LHCN-M2 (cell line): ENCODE measurements at regions not wholly inside any gene's neighbourhood (a gene's known extent, or its start where the extent isn't known, plus 50 kb on each side); places are given as distances from the start of the nearest gene placed in this dataset.

Source experiments
- DNase-seq: peaks from one replicate; pipeline ENCODE4 v3.0.0-alpha.2; 2012; ENCODE audit warnings: low read depth

- DNase-seq = no peak
Measured at GRCh38 chr6:51528556-51528955, 558.9 kb downstream of the PKHD1 start.

- no peak for DNase-seq
Measured at GRCh38 chr6:51529240-51529639, 558.2 kb downstream of the PKHD1 start.

- no peak for DNase-seq
Measured at GRCh38 chr6:51531623-51532022, 555.8 kb downstream of the PKHD1 start.

- no peak for DNase-seq
Measured at GRCh38 chr6:51533962-51534361, 553.5 kb downstream of the PKHD1 start.

GRCh38 chr6:51535327-51535726, 552.1 kb downstream of the PKHD1 start:
- no peak for DNase-seq

GRCh38 chr6:51536728-51537127, 550.7 kb downstream of the PKHD1 start:
- no peak for DNase-seq

DNA sequence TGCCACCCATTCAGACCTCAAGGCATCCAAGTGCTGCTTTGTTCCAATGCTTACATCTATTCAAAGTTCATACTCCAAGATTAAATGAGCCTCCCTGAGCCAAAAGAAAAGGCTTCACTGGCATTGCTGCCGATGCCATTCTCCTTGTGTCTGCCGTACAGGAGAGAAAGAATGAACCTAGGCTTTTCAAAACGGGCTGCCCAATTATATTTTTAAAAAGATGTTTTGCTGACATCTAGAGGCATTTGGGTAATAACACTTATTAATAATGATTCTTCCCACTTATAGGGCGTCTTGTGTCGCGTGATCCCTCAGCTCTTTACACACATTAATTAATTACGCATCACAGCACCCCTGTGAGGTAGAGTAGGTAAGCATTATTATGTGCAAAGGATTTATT, 545.6 kb downstream of the PKHD1 start:
- no peak for DNase-seq

DNA sequence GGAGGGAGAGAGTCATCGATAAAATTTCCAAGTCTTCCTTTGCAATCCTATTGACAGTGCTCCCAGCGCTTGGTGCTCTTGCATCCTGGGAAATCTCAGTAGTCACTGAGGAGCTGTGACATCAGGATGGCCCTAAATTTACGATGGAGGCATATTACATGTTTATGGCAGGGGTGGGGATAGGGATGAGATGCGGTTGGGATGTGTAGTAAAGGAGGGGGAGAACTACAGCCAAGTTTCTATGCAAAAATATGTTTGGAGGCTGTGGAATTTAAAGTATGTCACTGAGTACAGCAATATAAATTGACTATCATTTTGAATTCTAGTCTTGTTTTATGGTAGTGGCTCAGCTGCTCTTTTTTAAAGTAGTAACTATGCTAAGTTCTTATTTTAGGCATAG, 544.9 kb downstream of the PKHD1 start:
- DNase-seq = no peak

- DNase-seq = no peak
Measured at GRCh38 chr6:51550243-51550642, 537.2 kb downstream of the PKHD1 start.

DNA sequence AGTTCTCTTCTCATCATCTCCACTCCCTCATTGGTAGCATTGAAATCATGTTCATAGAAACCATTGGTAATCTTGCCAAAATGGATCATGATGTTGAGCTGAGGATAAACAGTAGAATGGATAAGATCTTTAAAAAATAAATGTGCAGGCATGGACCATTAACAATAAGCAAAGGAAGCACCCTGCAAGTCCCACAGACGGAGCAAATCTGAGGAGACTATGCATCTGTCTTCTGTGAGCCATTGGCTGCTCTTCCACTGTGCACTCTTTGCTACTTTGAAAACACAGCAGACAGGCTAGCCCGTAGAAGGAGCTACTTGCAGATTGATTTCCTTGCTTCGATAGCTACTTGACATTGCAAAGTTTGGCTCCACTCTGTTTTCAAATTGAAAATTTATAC, 535.0 kb downstream of the PKHD1 start:
- no peak for DNase-seq

- DNase-seq = no peak
Measured at GRCh38 chr6:51553246-51554015, 534.0 kb downstream of the PKHD1 start.

- DNase-seq = no peak
Measured at GRCh38 chr6:51554029-51554428, 533.4 kb downstream of the PKHD1 start.

- DNase-seq = no peak
Measured at GRCh38 chr6:51559059-51559458, 528.4 kb downstream of the PKHD1 start.

DNA sequence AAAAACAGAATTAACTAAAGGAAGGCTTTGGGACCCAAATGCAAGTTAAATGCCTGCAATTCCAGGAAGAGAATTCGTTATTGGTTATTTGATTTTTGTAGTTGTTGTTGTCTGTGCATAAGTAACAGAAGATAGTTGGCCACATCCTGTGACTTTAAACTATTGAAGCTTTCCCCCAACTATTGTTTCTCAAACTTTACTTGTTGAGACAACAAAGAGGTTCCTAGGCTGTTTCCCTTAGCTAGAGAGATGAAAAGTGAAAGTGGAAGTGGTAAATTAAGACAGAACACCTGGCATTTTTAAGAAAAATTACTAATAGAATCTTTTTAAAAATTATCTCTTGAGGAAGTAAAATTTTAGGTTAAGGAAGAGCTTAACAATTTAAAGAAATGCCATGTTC, 525.2 kb downstream of the PKHD1 start:
- DNase-seq = no peak
